Sigmoid colon (tissue), 6 donors: ENCODE measurements at regions not wholly inside any gene's neighbourhood (a gene's known extent, or its start where the extent isn't known, plus 50 kb on each side); places are given as distances from the start of the nearest gene placed in this dataset.

Experiments
- DNase-seq: peaks from one replicate; pipeline ENCODE4 v3.0.0-alpha.2; 2019
- H3K27ac ChIP-seq, 4 donors: fragments of 200-600 bp; sonication (generic); one replicate each; pipeline ENCODE4 v1.5.1; 2016 to 2019; ENCODE audit warnings: mild to moderate bottlenecking in 1 of 4
- H3K27me3 ChIP-seq, 3 donors: fragments of 200-600 bp; sonication (generic); one replicate each; pipeline ENCODE4 v1.5.1; 2019; ENCODE audit warnings: mild to moderate bottlenecking in 1 of 3
- H3K36me3 ChIP-seq, 4 donors: fragments of 200-600 bp; sonication (generic); one replicate each; pipeline ENCODE4 v1.5.1; 2016 to 2019
- H3K4me1 ChIP-seq, 4 donors: fragments of 200-600 bp; sonication (generic); one replicate each; pipeline ENCODE4 v1.5.1; 2017 to 2019
- H3K4me3 ChIP-seq, 4 donors: fragments of 200-600 bp; sonication (generic); one replicate each; pipeline ENCODE4 v1.5.1; 2017 to 2019; ENCODE audit warnings: mild to moderate bottlenecking in 2 of 4, moderate library complexity in 1 of 4
- H3K9me3 ChIP-seq, 4 donors: fragments of 200-600 bp in 3 of 4; sonication (generic) in 3 of 4; one replicate each; pipeline versions ENCODE4 v1.5.1 to v1.6.1; 2013 to 2019
- CTCF ChIP-seq, 4 experiments: fragments of 450-650 bp in 3 of 4; fragments of 200-600 bp in 1 of 4; IDR thresholded peaks; one replicate each; pipeline ENCODE4 v1.5.1; 2016 to 2019; ENCODE audit warnings: antibody characterized with exemption in 4 of 4, mild to moderate bottlenecking in 3 of 4, moderate library complexity in 2 of 4
- EP300 ChIP-seq, 4 donors: sonication (generic); formaldehyde crosslinking; IDR thresholded peaks; one replicate each; pipeline ENCODE4 v1.6.1; 2017; ENCODE audit warnings: antibody characterized with exemption in 4 of 4
- POLR2A ChIP-seq, 2 donors: fragments of 450-650 bp; IDR thresholded peaks; one replicate each; pipeline ENCODE4 v1.6.1; 2016; ENCODE audit warnings: antibody characterized with exemption in 2 of 2, mild to moderate bottlenecking in 2 of 2, moderate library complexity in 2 of 2
- POLR2AphosphoS5 ChIP-seq, 4 donors: sonication (generic); formaldehyde crosslinking; IDR thresholded peaks; one replicate each; pipeline ENCODE4 v1.6.1; 2017; ENCODE audit warnings: antibody characterized with exemption in 4 of 4
- WGBS, 2 donors: extraction: QIAGEN DNeasy Blood & Tissue Kit; methylation state at CpG; one replicate each; pipeline ENCODE4 v1.1.7; 2013; 5-methylcytosine and 5-hydroxymethylcytosine counted together
- intact Hi-C: fragments of 100-400 bp; cut with DNase I; formaldehyde crosslinking; loops from one replicate; pipeline ENCODE4 v1.15.1; 2023
- donor health status: healthy with polysubstance abuse.
- donor health status: healthy.

- TF ChIP-seq POLR2A (IDR thresholded peaks at IDR 0.05) (no peak), EP300 (IDR thresholded peaks at IDR 0.05) (no peak), POLR2AphosphoS5 (IDR thresholded peaks at IDR 0.05) (no peak), CTCF (IDR thresholded peaks at IDR 0.05) (no peak)
- Histone ChIP-seq H3K4me1 (no peaks in the 10 kb centered on the region), H3K27me3 (peaks cover 0 to 18% (median 8%) of the 10 kb centered on the region in 3 donors), H3K9me3 (no peaks in the 10 kb centered on the region), H3K27ac (no peak overlapping the region), H3K36me3 (no peaks in the 10 kb centered on the region), H3K4me3 (no peak overlapping the region)
- 9 to 38% methylated on average over 16 of the region's 16 CpGs for WGBS, 2 donors
- no peak for DNase-seq
- intact Hi-C loops, result no loop called here
Observed at GRCh38 chr10:117684672-117685211, 142.2 kb downstream of the EMX2 start.

GRCh38 chr10:117685431-117685830 is 142.9 kb downstream of the EMX2 start:
- no peak overlapping the region for H3K27ac ChIP-seq
- peaks cover 0 to 18% (median 8%) of the 10 kb centered on the region in 3 donors for H3K27me3 ChIP-seq
- WGBS, 2 donors, result 44 to 69% methylated on average over 3 of the region's 3 CpGs
- intact Hi-C loops, result no loop called here
- no peaks in the 10 kb centered on the region for H3K36me3 ChIP-seq
- no peaks in the 10 kb centered on the region for H3K9me3 ChIP-seq
- no peak for DNase-seq
- no peak for TF ChIP-seq POLR2AphosphoS5 (IDR thresholded peaks at IDR 0.05)
- TF ChIP-seq EP300 (IDR thresholded peaks at IDR 0.05), result no peak
- no peak for TF ChIP-seq POLR2A (IDR thresholded peaks at IDR 0.05)
- TF ChIP-seq CTCF (IDR thresholded peaks at IDR 0.05), result no peak
- H3K4me1 ChIP-seq, result no peaks in the 10 kb centered on the region
- no peak overlapping the region for H3K4me3 ChIP-seq

DNA sequence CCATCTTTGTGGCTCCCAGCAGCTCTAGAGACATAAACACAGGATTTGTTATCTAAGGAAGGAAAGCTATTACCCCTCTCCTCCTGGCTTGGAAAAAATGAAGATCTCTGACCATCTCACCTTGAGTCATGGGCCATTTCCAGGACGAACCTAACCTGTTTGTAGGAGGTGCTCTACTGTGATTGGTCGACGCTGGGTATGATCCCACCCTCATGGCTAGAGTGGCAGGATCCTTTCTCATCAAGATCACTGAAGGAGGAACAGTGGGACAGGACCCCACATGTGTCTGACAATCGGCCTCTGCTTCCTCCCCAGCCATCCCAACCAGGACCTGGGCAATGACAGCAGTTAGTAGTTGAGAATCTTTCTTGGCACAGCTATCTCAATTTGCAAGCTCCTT is 144.1 kb downstream of the EMX2 start:
- intact Hi-C loops, result no loop called here
- H3K27me3 ChIP-seq, result peaks cover 0 to 18% (median 8%) of the 10 kb centered on the region in 3 donors
- H3K27ac ChIP-seq, result no peak overlapping the region
- no peak for DNase-seq
- no peak overlapping the region for H3K4me3 ChIP-seq
- H3K9me3 ChIP-seq, result no peaks in the 10 kb centered on the region
- H3K4me1 ChIP-seq, result no peaks in the 10 kb centered on the region
- 67 to 74% methylated on average over 4 of the region's 4 CpGs for WGBS, 2 donors
- TF ChIP-seq POLR2A (IDR thresholded peaks at IDR 0.05) (no peak), POLR2AphosphoS5 (IDR thresholded peaks at IDR 0.05) (no peak), EP300 (IDR thresholded peaks at IDR 0.05) (no peak), CTCF (IDR thresholded peaks at IDR 0.05) (no peak)
- H3K36me3 ChIP-seq, result no peaks in the 10 kb centered on the region

DNA sequence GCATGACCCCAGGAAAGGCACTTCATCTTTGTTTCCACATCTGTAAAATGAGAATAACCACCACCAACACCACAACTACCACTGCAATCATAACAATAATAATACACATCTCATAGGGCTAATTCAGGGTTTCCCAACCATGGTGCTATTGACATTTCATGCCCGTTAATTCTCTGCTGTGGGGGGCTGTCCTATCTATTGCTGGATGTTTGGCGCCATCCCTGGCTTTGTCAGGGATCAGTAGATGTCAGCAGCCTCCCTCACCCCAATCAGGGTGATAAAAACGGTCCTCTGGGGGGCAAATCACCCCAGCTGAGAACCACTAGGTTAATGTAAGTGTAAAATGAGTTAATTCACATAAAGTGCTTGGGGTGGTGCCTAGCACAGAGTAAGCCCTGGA is 145.8 kb downstream of the EMX2 start:
- 33 to 36% methylated on average over 3 of the region's 3 CpGs for WGBS, 2 donors
- no peak for DNase-seq
- Histone ChIP-seq H3K27ac (no peak overlapping the region), H3K4me1 (no peaks in the 10 kb centered on the region), H3K9me3 (no peaks in the 10 kb centered on the region), H3K4me3 (no peak overlapping the region), H3K36me3 (no peaks in the 10 kb centered on the region), H3K27me3 (peaks cover 0 to 18% (median 8%) of the 10 kb centered on the region in 3 donors)
- TF ChIP-seq POLR2A (IDR thresholded peaks at IDR 0.05) (no peak), EP300 (IDR thresholded peaks at IDR 0.05) (no peak), CTCF (IDR thresholded peaks at IDR 0.05) (no peak), POLR2AphosphoS5 (IDR thresholded peaks at IDR 0.05) (no peak)
- intact Hi-C loops, result no loop called here

DNA sequence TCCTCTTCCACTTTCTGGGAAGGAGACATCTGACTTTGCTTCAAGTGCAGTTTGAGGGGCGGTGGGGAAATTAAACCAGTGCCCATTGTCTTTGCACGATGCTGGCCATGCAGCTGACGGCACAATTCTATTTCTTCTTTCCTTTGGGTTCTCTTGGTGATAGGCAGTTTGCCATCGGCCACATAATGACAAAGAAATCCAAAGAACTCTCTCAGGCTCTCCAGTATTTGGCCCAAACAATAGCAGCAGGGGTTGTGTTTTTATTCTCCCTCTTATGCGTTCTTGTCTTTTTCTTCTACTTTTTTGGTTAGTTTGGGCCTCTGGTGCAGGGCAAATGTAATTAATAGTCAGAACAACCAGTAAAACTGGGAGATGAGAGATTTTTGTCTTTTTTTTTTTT is 147.0 kb downstream of the EMX2 start:
- intact Hi-C loops, result no loop called here
- Histone ChIP-seq H3K9me3 (no peaks in the 10 kb centered on the region), H3K4me3 (no peak overlapping the region), H3K27ac (no peak overlapping the region), H3K27me3 (peaks cover 0 to 13% (median 5%) of the 10 kb centered on the region in 3 donors), H3K36me3 (no peaks in the 10 kb centered on the region), H3K4me1 (no peaks in the 10 kb centered on the region)
- WGBS, 2 donors, result 80 to 86% methylated on average over 5 of the region's 5 CpGs
- no peak for DNase-seq
- TF ChIP-seq EP300 (IDR thresholded peaks at IDR 0.05) (no peak), POLR2A (IDR thresholded peaks at IDR 0.05) (no peak), CTCF (IDR thresholded peaks at IDR 0.05) (no peak)
